Esophagus mucosa (tissue), 1 donor: ENCODE measurements at regions not wholly inside any gene's neighbourhood (a gene's known extent, or its start where the extent isn't known, plus 50 kb on each side); places are given as distances from the start of the nearest gene placed in this dataset.

ENCODE experiments used
- ATAC-seq: fragments of 200-7000 bp; cut with Tn5 transposase; one replicate; pipeline ENCODE4 v1.9.1; 2020
- donor health status: DM: yes; HTN: yes; CAD: no.

DNA sequence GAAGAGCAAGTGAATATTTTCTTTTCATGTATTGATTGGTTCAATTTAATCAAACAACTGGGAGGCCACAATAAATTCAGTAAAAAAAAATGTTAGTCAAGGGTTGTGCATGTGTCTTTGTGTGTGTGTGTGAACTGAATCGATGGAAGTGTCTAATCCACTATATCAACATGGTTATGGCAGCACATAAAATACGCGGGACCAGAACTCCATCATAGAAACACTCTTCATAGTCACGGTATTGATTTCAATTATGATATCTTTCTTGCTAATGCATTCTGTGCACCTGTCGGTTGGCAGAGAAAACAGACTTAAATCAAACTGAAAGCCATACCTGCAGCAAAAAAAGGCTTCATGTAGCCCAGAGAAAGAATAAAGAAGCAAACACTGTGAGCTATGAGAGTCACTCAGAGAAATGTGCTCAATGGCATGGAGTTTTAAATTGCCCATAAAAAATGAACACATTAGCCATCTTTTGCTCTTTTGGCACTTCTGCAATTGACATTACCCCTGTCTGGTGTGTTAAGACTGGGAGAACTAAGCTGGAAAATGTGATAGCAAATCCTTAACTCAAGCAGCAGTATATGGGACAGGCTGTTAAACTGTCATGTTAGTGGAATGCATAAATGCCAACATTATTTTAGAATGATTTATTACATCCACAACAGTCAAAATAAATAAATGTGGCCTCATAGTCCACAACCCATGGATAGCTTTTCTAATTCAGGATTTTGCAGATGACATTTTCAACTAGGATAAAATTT, 642.4 kb upstream of the C9orf72 start:
- ATAC-seq = no peak

DNA sequence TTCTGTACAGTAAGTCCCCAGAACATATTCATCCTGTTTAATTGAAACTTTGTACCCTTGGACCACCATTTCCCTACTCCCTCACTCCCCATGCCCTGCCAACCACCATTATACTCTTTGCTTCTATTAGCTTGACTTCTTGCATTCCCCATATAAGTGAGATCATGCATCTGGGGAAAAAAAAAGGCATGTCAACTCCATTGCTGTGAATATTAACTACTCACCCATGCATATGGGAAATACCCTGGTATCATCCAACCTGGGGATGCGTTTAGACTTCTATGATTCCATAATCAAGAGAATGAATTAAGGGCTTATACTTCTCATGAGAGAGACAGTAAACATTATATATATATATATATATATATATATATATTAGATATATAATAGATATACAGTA, 659.4 kb upstream of the C9orf72 start:
- ATAC-seq = no peak

DNA sequence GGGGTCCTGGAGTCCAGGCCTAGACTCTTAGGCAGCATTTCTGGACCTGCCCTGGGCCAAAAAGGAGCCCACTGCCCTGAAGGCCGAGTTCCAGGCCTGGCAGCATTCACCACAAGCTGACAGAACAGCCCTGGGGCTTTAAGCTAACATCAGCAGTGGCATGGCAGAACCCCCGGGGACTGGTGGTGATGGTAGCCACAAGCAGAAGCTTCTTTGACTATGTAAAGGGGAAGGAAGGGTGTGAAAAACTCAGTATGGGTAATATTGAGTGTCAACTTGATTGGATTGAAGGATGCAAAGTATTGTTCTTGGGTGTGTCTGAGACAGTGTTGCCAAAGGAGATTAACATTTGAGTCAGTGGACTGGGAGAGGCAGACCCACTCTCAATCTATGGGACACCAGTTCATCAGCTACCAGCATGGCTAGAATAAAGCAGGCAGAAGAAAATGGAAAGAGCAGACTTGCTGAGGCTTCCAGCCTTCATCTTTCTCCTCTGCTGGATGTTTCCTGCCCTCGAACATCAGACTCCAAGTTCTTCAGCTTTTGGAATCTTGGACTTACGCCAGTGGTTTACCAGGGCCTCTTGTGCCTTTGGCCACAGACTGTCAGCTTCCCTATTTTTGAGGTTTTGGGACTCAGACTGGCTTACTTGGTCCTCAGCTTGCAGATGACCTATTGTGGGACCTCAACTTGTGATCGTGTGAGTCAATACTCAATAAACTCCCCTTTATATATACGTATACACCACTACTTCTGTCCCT, 661.0 kb upstream of the C9orf72 start:
- no peak for ATAC-seq

DNA sequence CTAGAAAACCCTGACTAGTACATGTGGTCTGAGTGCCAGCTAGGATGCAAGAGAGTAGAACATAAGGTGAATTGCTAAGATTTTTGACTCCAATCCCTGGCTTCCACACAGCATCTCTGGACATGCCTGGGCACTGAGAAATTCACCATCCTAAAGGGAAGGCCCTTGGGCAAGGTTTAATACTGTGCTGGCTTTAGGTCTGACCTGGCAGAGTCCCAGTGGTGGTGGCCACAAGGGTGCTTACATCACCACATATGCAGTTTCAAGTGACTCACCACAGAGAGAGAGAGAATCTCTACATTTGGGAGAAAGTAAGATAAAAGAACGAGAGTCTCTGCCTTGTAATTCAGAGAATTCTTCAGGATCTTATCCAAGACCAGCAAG, 661.6 kb upstream of the C9orf72 start:
- peak; percentile 36 for ATAC-seq

DNA sequence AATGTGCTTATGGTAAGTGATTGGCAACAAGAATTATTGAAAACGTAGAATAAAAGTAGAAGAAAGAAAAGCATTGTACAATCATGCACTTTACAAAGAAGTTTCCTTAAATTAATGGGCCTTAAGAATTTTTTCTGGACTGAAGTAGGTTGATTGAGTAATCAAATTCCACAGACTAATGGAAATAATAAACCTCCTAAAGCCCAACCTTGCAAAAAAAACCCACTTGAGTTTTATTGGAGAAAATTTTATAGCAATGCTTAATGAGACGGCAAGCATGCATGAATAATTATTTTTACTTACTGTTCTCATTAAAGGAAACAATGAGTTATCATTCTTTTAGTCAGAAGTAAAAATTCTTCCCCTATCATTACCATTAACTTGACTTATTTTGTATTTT, 676.1 kb upstream of the C9orf72 start:
- no peak for ATAC-seq

DNA sequence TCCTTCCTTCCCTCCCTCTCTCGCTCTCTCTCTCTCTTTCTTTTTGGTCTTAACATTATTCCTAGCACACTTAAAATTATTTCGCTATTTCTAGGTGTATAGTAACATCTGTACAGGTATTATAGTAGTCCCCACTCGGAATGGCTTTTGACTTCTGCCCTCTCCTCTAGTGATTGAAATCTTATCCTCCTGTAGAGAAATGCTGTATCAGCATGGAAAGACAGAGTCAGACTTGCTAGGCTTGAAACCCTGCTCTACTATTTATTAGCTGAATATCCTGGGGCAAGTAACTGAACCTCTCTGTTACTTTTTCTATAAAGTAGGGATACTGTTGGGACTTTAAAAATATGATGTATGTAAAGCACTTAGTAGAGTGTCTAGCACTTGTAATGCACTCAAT, 681.9 kb upstream of the C9orf72 start:
- no peak for ATAC-seq

DNA sequence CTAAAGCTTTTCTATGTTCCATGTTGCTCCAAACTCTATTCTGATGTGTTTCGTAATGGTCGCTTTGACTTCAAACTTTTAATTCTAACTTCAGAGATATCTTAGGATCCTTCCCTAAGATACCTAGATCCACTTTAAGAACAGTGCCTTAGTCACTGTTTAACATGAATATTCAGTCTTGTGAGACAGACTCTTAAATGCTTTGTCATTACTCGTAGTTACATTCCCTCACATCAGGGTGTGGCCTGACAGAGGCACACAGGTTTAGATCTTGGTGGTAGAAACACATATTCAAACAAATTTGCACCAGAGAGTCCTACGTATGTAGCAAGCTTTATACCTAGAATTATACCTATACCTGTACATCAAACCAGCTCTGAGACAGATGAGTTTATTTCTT, 687.0 kb upstream of the C9orf72 start:
- ATAC-seq = no peak

DNA sequence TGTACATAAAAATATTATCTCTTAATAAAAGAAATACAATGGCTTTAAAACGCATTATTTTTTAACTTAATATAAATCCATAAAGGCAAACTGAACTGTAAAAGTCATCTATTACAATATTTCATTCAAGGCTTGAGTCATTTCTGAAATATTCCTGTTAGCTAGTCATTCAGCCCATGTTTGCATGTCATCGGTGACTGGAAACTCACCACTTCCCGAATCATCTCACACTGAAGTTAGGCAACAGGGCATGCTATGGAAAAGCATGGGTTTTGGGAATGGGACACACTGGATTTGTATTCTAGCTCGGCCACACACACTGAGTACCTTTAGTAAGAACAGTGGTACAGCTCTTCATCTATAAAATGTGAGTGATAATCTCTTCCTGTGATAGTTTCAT, 691.1 kb upstream of the C9orf72 start:
- ATAC-seq = no peak

DNA sequence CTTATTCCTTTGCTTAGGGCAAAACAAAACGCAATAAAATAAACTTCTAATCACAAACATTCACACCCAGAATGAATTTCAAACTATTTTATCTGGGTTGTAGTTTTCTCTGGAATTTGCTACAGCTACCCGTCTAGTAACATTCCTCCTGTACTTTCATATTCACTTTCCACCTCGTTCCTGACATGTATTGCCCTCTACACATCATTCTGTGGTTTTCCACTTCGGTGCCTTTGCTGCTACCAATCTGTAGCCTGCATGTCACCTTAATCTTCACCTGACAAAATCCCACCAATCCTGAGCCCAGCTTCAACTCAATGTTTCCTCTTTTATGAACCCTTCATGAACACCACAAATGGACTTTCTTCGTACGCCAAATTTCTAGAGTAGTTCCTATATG, 694.1 kb upstream of the C9orf72 start:
- ATAC-seq = no peak

DNA sequence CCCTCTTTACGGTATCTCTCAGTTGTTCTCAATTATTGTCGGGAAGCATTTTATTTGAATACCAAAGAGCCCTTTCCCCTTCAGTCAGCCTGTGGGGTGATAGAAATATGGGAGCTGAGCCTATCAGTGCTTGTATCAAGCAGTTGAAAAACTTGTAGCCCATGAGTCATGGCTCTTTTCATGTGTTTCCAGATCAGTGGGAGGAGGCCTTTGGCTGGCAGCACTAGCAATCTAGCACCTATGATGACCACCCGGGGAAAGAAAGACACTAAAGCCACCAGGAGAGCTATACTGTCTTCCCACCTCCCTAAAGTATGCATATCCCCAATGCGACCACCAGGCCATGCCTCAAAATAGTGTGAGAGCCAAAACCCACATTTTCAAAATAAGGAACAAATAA, 696.9 kb upstream of the C9orf72 start:
- no peak for ATAC-seq

DNA sequence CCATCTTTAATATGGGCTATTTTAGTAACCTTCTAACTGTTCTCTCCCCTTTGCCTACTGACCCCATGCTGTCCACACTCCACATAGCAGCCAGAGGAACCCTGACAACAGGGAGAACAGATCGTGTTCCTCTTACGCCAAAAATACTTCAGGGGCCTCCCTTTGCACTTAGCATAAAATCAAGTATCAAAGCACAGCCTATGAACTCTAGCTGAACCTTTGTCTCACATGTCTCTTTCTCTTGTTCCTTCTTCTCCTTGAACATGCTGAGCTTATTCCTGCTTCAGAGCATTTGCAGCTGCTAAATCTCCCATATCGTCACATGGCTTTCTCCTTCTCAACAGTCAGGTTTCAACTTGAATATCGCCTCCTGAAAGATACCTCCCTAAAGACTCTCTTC, 698.8 kb upstream of the C9orf72 start:
- no peak for ATAC-seq

DNA sequence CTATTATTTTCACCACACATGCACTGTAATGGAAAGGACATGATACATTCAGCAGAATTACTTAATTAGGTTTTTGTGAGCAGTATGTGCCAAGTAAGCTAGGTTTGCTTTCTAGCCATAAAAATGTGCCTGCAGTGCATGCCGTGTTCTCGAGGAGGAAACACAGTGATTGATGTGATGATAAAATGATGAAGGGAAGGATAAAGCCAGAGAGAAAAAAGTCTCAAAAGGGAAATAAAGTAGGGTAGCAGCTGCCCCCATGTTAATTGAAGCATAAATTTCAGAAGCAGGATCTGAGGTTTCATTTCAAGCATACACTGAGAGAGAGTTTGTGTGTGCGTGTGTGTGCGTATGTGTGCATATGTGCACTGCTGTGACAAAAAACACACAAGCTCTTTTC, 714.2 kb upstream of the C9orf72 start:
- ATAC-seq = no peak

DNA sequence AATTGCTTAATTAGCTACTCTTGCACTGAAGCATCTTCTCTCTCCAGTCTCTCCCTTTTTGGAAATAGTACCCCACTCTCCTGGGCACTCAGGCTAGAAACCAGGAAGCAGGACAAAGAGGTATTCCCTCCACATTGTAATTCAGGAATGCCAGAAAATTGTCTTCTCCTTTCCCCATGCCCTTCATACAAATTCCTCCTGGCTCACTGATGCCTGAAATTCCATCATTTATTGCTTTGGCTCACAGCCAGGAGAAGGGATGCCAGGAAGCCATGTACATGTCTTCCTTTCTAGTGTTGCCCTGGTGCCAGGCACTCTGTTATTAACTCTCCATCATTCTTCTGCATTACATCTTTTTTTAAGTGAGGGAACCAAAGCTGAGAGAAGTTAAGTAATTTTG, 716.5 kb upstream of the C9orf72 start:
- no peak for ATAC-seq

DNA sequence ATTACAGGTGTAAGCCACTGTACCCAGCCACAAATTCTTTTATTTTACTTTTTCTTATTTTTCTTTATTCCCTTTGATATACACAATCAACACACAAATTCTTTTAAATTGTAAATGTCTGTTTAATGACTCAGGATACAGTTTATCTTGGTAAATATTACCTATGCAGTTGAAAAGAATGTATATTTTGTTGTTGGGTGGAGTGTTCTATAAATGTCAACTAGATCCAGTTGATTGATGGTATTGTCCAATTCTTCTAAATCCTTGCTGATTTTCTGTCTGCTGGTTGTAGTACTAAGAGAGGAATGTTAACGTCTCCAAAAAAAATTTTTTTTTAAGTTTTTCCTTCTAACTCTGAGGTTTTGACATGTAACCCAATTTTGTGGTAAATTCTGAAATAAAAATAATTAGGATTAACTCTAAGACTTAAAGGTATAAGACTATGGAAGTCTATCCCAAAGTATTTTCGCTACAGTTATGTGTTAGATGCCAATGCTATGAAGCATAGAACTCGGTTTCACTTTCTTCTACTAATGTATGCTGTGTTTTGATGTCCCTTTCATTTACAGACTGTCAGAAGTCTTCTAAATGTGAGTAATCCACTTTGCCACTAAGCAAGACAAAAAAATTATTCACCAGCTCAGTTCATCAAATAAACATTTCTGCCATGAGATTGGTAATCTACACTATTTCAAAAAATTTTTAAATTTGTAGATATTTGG, 720.2 kb upstream of the C9orf72 start:
- no peak for ATAC-seq

DNA sequence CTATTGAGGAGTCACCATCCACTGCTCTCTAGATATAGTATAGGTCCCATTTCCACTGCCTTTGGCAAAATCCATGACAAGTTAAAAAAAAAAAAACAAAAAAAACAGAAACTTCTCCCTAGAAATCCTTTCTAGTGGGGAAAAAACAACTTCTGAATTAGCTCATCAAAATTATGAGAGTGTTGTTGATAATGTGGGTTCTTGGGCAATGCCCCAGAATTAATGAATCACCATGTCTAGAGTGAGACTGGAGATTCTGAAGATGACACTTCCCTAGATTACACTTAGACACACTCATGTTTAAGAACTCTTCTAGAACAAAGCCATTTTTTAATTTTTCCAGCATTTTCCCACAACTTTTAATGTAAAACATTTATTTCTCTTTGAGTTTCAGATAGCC, 728.0 kb upstream of the C9orf72 start:
- ATAC-seq = no peak

DNA sequence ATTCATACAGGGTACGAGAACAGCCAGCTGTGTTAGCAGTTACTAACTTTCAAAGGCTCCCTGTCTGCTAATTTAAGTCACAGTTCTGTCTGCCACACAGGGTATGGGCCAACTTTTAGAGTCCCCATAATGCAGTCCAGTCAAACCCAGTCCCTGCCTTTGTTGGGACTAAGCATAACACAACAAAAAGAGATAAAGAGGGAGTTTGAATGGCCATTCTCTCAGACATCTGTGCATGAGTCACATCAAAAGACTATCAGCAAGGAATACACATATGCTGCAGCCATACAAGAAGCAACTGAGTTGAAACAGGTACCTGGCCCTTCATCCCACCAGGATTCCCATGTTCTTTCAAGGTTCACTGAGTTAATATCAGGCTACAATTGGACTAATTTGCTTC, 744.5 kb upstream of the C9orf72 start:
- no peak for ATAC-seq

DNA sequence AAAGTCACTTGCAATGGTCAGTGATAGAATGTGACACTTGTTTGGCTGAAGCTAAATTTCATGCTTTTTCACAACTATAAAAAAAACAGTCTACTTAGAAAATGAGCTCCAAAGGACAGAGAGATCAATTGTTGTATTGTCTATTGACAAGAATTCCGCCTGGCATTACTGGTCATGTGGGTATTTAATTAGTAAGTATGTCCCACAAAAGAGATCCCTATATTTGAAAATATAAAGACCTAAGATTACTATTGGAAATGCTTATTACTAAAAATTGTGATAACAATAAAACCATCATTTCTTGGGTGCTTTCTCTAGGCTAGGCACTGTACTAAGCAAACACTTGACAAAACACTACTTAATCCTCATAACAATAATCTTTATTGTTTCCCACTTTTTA, 745.2 kb upstream of the C9orf72 start:
- ATAC-seq = no peak

DNA sequence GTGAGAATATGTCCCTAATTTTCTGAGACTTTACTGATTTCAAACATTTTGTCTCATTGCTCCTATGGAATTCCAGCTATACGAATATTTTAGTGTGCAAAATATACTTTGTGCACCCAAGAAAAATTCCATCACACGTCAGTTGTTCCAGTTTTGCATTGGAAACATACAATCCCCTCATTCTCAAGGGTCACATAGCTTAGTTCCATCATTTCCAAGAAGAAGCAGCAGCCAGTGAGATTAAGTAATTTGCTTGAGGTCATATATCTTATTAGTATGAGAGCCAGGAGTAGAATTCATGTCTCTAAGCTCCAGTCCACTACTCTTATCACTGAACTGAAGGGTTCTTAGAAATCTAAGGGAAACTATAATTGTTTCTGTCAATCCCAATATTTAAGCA, 746.7 kb upstream of the C9orf72 start:
- ATAC-seq = no peak

DNA sequence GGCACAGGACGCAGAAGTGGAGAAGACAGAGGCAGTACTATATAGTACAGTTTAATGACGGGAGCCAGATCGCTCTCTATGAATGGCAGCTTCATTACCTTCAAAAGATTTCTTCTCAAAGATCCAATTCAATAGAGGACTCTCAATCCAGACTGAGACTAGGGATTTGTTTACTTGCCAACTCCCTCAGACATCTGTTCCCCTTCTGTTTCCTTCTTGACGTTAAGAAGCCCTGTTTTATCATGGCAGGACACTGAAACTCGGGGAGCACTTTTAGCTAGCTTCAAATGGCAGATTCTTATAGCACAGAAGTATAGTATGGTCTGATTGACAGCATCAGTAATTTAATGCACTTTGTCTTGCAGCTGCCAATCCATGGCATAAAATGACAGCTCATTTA, 747.3 kb upstream of the C9orf72 start:
- no peak for ATAC-seq

DNA sequence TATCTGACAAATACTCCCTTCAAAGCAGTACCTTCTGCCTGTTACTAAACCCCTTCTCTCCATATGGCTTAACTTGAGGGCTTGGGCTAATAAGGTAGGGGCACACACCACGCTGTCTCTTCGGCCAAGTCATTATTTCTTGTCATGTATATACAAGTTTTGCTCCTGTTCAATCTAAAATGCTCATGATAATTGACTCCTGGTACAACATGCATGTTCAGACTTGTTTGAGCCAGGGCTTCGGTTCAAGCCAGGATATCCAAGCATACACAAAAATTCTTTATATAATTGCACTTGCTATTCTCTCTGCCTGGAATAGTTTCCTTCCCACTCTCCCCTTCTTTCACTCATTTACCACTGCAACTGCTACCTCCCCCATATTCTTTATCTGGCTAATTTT, 756.0 kb upstream of the C9orf72 start:
- ATAC-seq = no peak

DNA sequence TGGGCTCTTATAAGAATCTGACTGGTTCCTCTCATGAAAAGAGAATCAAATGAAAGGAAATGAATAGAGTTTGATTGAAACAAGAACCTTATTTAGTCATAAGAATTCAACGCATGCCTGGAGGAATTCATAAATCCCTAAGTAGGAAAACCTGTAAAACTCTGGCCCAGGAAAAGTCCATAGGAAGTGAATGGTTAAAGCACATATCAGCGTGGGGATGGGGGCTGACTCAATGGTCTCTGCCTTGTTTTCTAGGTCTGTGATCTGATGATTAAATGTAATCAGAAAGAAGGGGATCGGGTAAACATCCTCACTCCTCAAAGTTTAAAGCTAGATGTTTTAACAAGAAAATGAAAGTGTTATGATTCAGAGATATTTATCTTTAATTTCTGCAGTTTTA, 759.4 kb upstream of the C9orf72 start:
- no peak for ATAC-seq

DNA sequence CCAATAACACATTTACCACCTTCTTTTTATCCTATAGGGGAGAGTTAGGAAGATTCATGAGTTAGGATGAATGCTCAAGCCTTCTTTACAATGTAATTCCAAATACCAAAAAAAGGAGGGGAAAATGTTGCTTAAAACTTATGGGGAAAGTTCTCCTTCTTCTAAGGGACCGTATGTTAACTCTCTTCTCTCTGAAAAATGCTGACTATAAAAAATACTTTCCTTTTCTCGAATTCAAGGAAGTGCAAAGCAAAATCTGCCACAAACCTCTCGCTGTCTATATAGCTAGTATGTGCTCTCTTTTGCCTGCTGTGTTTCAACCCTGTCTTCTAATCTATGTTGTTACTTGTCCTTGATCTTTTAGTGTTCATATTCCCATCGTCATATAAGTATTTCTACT, 768.6 kb upstream of the C9orf72 start:
- ATAC-seq = no peak

DNA sequence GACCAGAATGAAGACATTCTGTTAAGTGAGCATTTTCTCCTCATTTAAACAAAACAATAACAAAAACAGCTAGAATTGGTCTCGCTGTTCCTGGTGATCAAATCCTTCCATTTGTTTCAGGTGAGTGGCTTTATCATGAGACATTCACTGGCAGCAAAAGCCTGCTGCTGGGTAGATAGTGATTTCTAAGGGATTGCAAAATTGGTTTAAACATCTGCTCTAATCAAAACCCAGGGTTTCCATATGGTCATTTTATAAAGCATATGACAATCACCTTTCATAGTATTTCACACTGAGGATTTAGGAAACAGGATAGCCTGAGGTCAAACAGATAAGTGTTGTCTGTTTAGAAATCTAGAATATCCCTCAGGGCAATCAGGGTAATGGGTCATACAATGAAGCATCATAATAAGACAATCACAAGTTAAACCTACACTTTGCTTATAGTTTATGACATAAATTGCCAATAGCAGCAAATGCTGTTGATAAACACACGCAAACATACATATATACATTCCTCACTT, 769.6 kb upstream of the C9orf72 start:
- no peak for ATAC-seq

DNA sequence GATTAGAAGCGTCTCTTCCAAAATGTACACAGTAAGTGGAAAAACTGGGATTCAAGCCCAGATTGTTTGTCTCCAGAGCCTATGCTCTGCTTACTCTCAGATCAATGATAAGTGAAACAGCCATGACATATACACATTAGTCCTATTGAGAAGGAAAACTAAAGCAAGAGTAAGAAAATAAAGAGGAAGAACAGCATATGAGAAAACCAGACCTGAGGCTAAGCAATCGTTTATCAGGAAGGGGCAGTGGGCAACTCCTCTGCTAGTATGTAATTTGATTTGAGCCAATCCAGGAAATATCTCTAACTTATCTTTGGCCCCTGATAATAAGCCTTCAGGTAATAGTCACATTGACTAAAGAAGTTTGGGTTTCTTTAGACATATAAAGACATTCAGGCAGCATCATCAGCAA, 789.9 kb upstream of the C9orf72 start:
- no peak for ATAC-seq
